ENCODE measurements at regions not wholly inside any gene's neighbourhood (a gene's known extent, or its start where the extent isn't known, plus 50 kb on each side); places are given as distances from the start of the nearest gene placed in this dataset.

- H3K4me3 ChIP-seq (ENCODE audit: low read length in 3 of 3), result no peak overlapping the region
- no peaks in the 10 kb centered on the region for H3K4me1 ChIP-seq (ENCODE audit: control insufficient read depth in 2 of 3, insufficient read depth in 2 of 3, low read depth in 1 of 3, low read length in 3 of 3)
- H3K27ac ChIP-seq (ENCODE audit: low read depth in 2 of 2, low read length in 2 of 2), result no peak overlapping the region
- no peak overlapping the region for H3K9ac ChIP-seq (ENCODE audit: low read length in 3 of 3)
- TF ChIP-seq, protein P1, sequence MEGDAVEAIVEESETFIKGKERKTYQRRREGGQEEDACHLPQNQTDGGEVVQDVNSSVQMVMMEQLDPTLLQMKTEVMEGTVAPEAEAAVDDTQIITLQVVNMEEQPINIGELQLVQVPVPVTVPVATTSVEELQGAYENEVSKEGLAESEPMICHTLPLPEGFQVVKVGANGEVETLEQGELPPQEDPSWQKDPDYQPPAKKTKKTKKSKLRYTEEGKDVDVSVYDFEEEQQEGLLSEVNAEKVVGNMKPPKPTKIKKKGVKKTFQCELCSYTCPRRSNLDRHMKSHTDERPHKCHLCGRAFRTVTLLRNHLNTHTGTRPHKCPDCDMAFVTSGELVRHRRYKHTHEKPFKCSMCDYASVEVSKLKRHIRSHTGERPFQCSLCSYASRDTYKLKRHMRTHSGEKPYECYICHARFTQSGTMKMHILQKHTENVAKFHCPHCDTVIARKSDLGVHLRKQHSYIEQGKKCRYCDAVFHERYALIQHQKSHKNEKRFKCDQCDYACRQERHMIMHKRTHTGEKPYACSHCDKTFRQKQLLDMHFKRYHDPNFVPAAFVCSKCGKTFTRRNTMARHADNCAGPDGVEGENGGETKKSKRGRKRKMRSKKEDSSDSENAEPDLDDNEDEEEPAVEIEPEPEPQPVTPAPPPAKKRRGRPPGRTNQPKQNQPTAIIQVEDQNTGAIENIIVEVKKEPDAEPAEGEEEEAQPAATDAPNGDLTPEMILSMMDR (IDR thresholded peaks at IDR 0.05; ENCODE audit: borderline replicate concordance, extremely low read depth, insufficient read depth), result no peak
- no peak for DNase-seq
- intact Hi-C loops (cut with DNase I), result no loop called here
- H3K9me3 ChIP-seq (ENCODE audit: control insufficient read depth in 2 of 3, insufficient read depth in 1 of 3, low read length in 3 of 3), result no peaks in the 10 kb centered on the region
- no peaks in the 10 kb centered on the region for H3K27me3 ChIP-seq (ENCODE audit: control insufficient read depth, insufficient read depth, low read length)
- H3K36me3 ChIP-seq (ENCODE audit: control insufficient read depth in 2 of 3, insufficient read depth in 3 of 3, low read length in 3 of 3), result no peaks in the 10 kb centered on the region
- FAIRE-seq, result no peak
Observed at GRCh38 chr16:54597222-54597621, 310.6 kb upstream of the IRX3 start.

- H3K27me3 ChIP-seq (ENCODE audit: control insufficient read depth, insufficient read depth, low read length), result no peaks in the 10 kb centered on the region
- no peaks in the 10 kb centered on the region for H3K4me1 ChIP-seq (ENCODE audit: control insufficient read depth in 2 of 3, insufficient read depth in 2 of 3, low read depth in 1 of 3, low read length in 3 of 3)
- no peak overlapping the region for H3K9ac ChIP-seq (ENCODE audit: low read length in 3 of 3)
- TF ChIP-seq, protein P1 (IDR thresholded peaks at IDR 0.05; ENCODE audit: borderline replicate concordance, extremely low read depth, insufficient read depth), result no peak
- H3K27ac ChIP-seq (ENCODE audit: low read depth in 2 of 2, low read length in 2 of 2), result no peak overlapping the region
- H3K36me3 ChIP-seq (ENCODE audit: control insufficient read depth in 2 of 3, insufficient read depth in 3 of 3, low read length in 3 of 3), result no peaks in the 10 kb centered on the region
- DNase-seq (no peak), FAIRE-seq (no peak)
- H3K9me3 ChIP-seq (ENCODE audit: control insufficient read depth in 2 of 3, insufficient read depth in 1 of 3, low read length in 3 of 3), result no peaks in the 10 kb centered on the region
- H3K4me3 ChIP-seq (ENCODE audit: low read length in 3 of 3), result no peak overlapping the region
- intact Hi-C loops (cut with DNase I), result no loop called here
Observed at GRCh38 chr16:54595621-54596020, 309.0 kb upstream of the IRX3 start.

- Histone ChIP-seq H3K4me1 (ENCODE audit: control insufficient read depth in 2 of 3, insufficient read depth in 2 of 3, low read depth in 1 of 3, low read length in 3 of 3) (no peaks in the 10 kb centered on the region), H3K9ac (ENCODE audit: low read length in 3 of 3) (no peak overlapping the region), H3K9me3 (ENCODE audit: control insufficient read depth in 2 of 3, insufficient read depth in 1 of 3, low read length in 3 of 3) (no peaks in the 10 kb centered on the region), H3K36me3 (ENCODE audit: control insufficient read depth in 2 of 3, insufficient read depth in 3 of 3, low read length in 3 of 3) (no peaks in the 10 kb centered on the region), H3K27me3 (ENCODE audit: control insufficient read depth, insufficient read depth, low read length) (no peaks in the 10 kb centered on the region), H3K27ac (ENCODE audit: low read depth in 2 of 2, low read length in 2 of 2) (no peak overlapping the region), H3K4me3 (ENCODE audit: low read length in 3 of 3) (no peak overlapping the region)
- FAIRE-seq, result no peak
- peak in 2 of 5 donors; percentile 21 to 33 for DNase-seq
- intact Hi-C loops (cut with DNase I), result no loop called here
- TF ChIP-seq, protein P1 (IDR thresholded peaks at IDR 0.05; ENCODE audit: borderline replicate concordance, extremely low read depth, insufficient read depth), result no peak
Observed at GRCh38 chr16:54594601-54595391, 308.2 kb upstream of the IRX3 start.
